ENCODE measurements at regions not wholly inside any gene's neighbourhood (a gene's known extent, or its start where the extent isn't known, plus 50 kb on each side); places are given as distances from the start of the nearest gene placed in this dataset.

GRCh38 chr16:74019612-74020011, 277.0 kb upstream of the PSMD7 start:
- TF ChIP-seq ZNF565 (CRISPR knock-in tag; conservative IDR thresholded peaks at IDR 0.05; ENCODE audit: low read depth) (no peak), PATZ1 (CRISPR knock-in tag; IDR thresholded peaks at IDR 0.05; ENCODE audit: borderline replicate concordance) (no peak), TOX (CRISPR knock-in tag; IDR thresholded peaks at IDR 0.05; ENCODE audit: borderline replicate concordance) (no peak), POU6F1 (CRISPR knock-in tag; IDR thresholded peaks at IDR 0.05; ENCODE audit: borderline replicate concordance, low read depth) (no peak), ZFP3 (CRISPR knock-in tag; IDR thresholded peaks at IDR 0.05) (no peak), OSR1 (CRISPR knock-in tag; IDR thresholded peaks at IDR 0.05) (no peak), PPARA (CRISPR knock-in tag; IDR thresholded peaks at IDR 0.05; ENCODE audit: borderline replicate concordance) (no peak), RARB (CRISPR knock-in tag; IDR thresholded peaks at IDR 0.05) (no peak)

Measured in SK-N-SH treated with all-trans-retinoic acid at 6 μM for 48 hours (cell line).